H1 (cell line): ENCODE measurements at regions not wholly inside any gene's neighbourhood (a gene's known extent, or its start where the extent isn't known, plus 50 kb on each side); places are given as distances from the start of the nearest gene placed in this dataset.

Experiments
- CHD1 ChIP-seq: IDR thresholded peaks from 2 replicates; pipeline ENCODE4 v1.6.1; 2012; ENCODE audit warnings: low read depth, low read length, improper control_type of control experiment
- CTCF ChIP-seq, 3 experiments: IDR thresholded peaks; 1 replicate in 2 of 3; 2 replicates in 1 of 3; pipeline versions ENCODE4 v1.5.1 to v1.6.1; 2011; ENCODE audit warnings: low read length in 3 of 3, mild to moderate bottlenecking in 3 of 3, inconsistent platforms in 2 of 3, low read depth in 1 of 3, moderate library complexity in 1 of 3; ENCODE audit not compliant: insufficient read depth in 1 of 3; ENCODE audit errors: control extremely low read depth in 1 of 3
- GTF2F1 ChIP-seq: IDR thresholded peaks from 2 replicates; pipeline ENCODE4 v1.6.1; 2012; ENCODE audit warnings: low read depth, low read length, improper control_type of control experiment, borderline replicate concordance

- TF ChIP-seq CTCF (IDR thresholded peaks at IDR 0.05; ENCODE audit: control extremely low read depth in 1 of 3, insufficient read depth in 1 of 3, low read depth in 1 of 3, low read length in 3 of 3), result no peak
- TF ChIP-seq CHD1, result no peak
- no peak for TF ChIP-seq GTF2F1
Measured at GRCh38 chr2:204160989-204161388, 224.4 kb downstream of the ICOS start (continued).
